B cell (primary cell): ENCODE measurements at regions not wholly inside any gene's neighbourhood (a gene's known extent, or its start where the extent isn't known, plus 50 kb on each side); places are given as distances from the start of the nearest gene placed in this dataset.

ENCODE experiments used
- EZH2 ChIP-seq: IDR thresholded peaks from 2 replicates; pipeline ENCODE4 v1.6.1; 2012; ENCODE audit warnings: borderline replicate concordance, low read depth, mild to moderate bottlenecking, moderate library complexity, low read length; ENCODE audit not compliant: insufficient read depth, poor library complexity, severe bottlenecking
- TF ChIP-seq, protein P1 (sequence below): fragments of 200-600 bp; IDR thresholded peaks from one replicate; pipeline ENCODE4 v1.8.0; 2022; ENCODE audit warnings: antibody characterized with exemption, mild to moderate bottlenecking

DNA sequence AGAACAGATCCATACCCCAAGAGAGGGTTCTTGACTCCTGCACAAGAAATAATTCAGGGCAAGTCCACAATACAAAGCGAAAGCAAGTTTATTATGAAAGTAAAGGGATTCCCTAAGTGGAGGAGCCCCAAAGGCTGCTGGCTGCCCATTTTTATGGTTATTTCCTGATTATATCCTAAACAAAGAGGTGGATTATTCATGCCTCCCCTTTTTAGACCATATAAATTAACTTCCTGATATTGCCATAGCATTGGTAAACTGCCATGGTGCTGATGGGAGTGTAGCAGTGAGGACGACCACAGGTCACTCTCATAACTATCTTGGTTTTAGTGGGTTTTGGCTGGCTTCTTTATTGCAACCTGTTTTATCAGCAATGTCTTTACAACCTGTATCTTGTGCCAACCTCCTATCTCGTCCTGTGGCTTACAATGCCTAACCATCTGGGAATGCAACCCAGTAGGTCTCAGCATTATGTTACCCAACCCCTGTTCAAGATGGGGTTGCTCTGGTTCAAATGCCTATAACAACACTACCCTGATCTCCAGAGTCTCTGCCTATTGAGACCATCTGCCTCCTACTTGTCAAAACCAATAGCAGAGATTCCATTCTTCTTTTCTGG lies 154.4 kb upstream of the GRAMD2B start:
- TF ChIP-seq, protein P1, sequence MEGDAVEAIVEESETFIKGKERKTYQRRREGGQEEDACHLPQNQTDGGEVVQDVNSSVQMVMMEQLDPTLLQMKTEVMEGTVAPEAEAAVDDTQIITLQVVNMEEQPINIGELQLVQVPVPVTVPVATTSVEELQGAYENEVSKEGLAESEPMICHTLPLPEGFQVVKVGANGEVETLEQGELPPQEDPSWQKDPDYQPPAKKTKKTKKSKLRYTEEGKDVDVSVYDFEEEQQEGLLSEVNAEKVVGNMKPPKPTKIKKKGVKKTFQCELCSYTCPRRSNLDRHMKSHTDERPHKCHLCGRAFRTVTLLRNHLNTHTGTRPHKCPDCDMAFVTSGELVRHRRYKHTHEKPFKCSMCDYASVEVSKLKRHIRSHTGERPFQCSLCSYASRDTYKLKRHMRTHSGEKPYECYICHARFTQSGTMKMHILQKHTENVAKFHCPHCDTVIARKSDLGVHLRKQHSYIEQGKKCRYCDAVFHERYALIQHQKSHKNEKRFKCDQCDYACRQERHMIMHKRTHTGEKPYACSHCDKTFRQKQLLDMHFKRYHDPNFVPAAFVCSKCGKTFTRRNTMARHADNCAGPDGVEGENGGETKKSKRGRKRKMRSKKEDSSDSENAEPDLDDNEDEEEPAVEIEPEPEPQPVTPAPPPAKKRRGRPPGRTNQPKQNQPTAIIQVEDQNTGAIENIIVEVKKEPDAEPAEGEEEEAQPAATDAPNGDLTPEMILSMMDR: no peak
- no peak for TF ChIP-seq EZH2
